A673 (cell line): ENCODE measurements at regions not wholly inside any gene's neighbourhood (a gene's known extent, or its start where the extent isn't known, plus 50 kb on each side); places are given as distances from the start of the nearest gene placed in this dataset.

Experiments
- CTCF ChIP-seq: fragments of 300-800, 200-600 bp; sonication (generic); conservative IDR thresholded peaks from 2 replicates; pipeline ENCODE4 v1.5.1; 2017; ENCODE audit warnings: low read depth, mild to moderate bottlenecking, antibody characterized with exemption, low read length, moderate library complexity, mixed read lengths
- EZH2 ChIP-seq: fragments of 200-600 bp; sonication (generic); IDR thresholded peaks from 2 replicates; pipeline ENCODE4 v1.6.1; 2017; ENCODE audit warnings: borderline replicate concordance, low read depth, mild to moderate bottlenecking, mixed read lengths, antibody characterized with exemption, low read length; ENCODE audit not compliant: poor library complexity, severe bottlenecking

- TF ChIP-seq EZH2: no peak
- TF ChIP-seq CTCF: no peak
Observed at GRCh38 chr9:106590759-106591505, 272.0 kb upstream of the ZNF462 start.
